ENCODE measurements at regions not wholly inside any gene's neighbourhood (a gene's known extent, or its start where the extent isn't known, plus 50 kb on each side); places are given as distances from the start of the nearest gene placed in this dataset.

DNA sequence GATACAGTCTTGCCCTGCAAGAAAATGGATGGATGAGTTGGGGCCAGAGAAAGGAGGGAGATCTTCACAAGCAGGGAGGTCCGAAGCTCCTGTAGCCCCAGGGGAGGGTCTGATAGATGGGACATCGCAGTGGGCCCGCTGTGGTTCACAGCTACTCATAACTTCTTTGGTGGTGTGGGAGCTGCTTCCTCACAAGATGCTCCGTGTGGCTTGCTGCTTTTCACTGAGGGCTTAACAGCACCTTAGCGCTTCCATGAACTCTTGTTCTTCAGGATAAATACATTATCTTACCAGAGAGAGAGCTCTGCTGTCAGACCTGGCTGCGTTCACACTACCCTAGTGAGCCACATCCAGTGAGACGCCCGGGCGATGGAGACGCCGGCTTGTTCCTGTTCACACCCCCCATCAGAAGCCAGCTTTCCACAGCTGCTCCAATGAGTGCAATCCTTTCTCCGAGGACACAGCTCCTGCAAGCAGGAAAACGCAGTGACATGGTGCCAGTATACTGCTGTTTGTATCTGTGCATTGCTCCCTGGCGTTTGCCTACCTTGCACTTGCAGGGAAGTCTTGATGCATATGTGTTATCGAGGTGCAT is 599.8 kb downstream of the AJAP1 start:
- no peak for DNase-seq

DNA sequence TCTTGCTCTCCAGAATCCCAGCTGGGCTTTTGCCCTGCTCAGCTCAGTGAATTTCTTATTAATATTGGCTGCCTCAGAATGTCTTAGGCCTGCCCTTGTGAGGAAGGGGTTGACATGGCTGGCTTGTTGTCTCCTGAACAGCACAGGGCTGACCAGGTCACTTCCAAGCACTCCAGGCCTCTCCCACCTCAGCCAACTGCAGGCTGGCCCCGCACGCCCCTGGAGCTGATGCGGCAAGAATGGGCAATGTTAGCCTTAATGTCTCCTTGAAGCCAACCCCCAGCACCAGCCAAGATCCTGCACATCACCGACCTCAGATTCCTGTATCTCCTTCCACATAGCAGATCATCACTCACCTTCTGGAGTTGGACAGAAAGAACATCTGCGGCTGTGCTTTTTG is 598.6 kb downstream of the AJAP1 start:
- DNase-seq, result no peak

DNA sequence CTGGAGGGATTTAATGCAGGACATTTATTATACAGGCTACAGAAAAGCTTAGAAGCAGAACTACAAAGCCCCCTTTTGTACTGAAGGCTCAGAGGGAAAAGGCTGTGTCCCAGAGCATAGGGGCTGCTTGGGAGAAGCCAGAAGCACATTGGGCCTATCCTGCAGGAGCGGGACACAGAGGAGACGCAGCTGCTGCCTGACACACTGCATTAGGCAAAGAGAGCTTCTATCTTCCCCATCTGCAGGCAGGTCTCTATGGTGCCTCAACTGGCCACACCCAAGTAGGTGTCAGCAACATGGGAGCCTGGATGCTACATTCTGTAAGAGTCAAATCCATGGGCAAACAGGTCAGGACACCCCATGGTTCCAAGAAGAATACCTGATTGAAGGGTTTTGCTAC is 595.9 kb downstream of the AJAP1 start:
- no peak for DNase-seq

GRCh38 chr1:5245348-5245747 is 590.9 kb downstream of the AJAP1 start:
- DNase-seq, result no peak

- DNase-seq, result no peak
Measured at GRCh38 chr1:5244631-5245285, 590.3 kb downstream of the AJAP1 start.

GRCh38 chr1:5242850-5243249 is 588.4 kb downstream of the AJAP1 start:
- DNase-seq, result no peak

GRCh38 chr1:5239911-5240310 is 585.5 kb downstream of the AJAP1 start:
- DNase-seq, result no peak

GRCh38 chr1:5238351-5239130 is 584.1 kb downstream of the AJAP1 start:
- DNase-seq, result no peak

GRCh38 chr1:5235355-5235899 is 581.0 kb downstream of the AJAP1 start:
- DNase-seq, result no peak

DNA sequence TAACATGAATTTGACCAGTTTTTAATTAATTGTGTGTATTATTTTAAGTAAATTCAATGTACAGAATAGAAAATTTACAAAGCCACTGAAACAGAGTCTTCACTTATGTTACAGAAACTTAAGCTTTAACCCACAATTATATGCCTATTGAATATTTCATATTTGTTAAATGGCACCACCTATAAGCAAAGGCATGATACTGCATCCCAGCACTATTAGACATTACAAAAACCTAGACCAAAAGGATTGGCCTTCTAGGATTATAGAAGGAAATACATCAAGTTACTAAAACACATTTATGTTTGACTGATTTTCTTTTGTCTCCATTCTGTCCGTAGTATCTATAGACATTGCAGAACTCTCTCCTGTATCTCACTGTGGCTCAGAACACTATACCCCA is 578.1 kb downstream of the AJAP1 start:
- no peak for DNase-seq

GRCh38 chr1:5231541-5232315 is 577.3 kb downstream of the AJAP1 start:
- no peak for DNase-seq

- DNase-seq, result no peak
Measured at GRCh38 chr1:5227114-5227513, 572.7 kb downstream of the AJAP1 start.

DNA sequence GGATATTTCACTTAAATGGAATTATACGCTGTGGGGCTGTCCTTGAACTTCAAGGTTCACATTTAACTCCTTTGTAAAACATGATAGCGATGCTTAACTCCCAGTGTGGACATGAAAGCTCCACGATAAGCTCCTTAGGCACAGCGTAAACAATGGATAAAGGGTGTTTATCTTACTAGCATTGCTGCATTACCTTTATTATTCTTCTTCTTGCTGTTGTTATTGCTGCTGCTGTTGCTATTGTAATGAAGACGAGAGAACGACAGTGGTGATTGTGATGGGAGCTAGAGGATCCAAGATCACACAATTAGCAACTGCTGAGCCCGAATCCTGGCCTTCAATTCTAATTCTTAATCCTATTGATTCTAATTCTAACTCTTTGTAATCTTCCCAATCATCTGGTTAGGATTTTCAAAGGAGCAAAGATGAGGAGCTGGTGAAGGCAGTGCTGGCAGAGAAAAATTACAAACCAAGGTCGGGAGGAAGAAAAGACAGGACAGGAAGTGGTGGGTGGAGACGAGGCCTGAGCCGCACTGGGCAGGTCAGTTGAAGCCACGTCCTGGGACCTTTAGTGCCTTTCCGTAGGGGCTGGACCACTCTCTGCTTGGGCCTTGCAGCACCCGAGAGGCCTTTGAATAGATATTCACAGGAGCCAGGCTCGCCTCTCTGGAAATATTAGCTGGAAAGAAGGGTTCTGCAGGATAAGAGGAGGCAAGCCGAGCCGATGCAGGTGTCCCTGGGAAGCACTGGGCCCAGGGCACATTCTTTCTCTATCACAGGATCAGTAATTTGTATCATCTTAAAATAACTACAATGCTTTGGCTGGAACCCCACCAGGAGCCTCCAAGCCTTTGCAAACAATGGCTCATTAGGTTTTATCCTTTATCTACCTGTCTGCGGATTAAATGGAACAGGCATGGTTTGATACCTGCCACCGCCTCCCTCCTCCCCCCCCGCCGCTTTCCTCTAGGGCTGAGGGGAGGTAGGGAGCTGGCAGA is 571.6 kb downstream of the AJAP1 start:
- no peak for DNase-seq

- no peak for DNase-seq
Measured at GRCh38 chr1:5223206-5223605, 568.8 kb downstream of the AJAP1 start.

GRCh38 chr1:5222626-5223025 is 568.2 kb downstream of the AJAP1 start:
- no peak for DNase-seq

GRCh38 chr1:5221451-5221850 is 567.0 kb downstream of the AJAP1 start:
- no peak for DNase-seq

DNA sequence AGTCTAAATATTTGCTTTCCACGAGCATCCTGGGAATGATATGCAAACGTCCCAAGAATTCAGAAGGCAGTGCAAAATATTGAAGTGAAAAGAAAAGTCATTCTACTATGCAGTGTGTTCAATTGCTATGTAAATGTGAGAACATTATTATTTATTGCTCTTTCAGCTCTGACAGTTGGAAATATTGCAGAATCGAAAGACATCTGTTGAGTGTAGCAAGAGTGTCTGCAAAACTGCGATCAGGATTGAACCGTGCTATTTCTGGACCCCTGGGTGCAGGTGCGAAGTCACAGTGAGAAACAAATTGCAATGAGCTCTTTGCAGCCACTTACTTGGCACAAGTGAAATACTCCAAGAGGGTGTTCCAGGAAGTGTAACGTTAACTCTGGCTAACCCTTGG is 566.4 kb downstream of the AJAP1 start:
- DNase-seq, result no peak

DNA sequence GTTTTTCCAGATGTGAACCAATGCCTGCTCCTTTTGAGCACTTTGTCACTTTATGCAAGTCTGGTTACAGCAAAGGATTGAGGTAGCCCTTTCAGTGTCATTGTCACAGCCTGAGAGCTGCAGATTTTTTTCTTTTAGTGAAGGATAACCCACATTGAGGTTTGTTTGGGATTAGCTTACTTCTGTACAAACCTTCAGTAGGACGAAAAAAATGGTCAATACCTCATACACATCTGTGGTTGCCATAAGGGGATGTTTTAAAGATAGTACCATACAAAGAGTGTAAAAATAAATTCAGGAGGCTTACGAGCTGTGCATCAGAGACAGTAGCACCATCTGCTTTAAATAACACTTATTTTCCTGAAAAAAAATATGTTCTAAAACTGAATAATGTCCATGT is 566.0 kb downstream of the AJAP1 start:
- no peak for DNase-seq

- no peak for DNase-seq
Measured at GRCh38 chr1:5200006-5200405, 545.6 kb downstream of the AJAP1 start.

DNA sequence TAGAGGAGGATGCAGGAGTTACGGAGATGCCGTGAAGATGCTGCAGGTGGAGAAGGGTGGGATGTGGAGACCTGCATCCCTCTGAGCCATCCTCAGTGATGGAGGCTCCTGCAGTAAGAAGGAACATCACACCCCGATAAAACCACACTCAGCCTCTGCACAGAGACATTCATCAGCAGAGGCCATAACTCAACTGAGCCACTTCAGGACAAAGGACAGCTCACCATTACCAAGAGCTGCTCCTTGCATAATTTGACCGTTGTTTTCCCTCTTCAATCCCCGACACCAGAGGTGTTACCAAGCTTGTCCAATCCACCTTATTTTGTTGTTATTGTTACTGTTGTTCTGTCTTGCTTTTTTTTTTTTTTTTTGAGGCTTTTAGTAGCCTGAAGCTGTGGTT is 543.9 kb downstream of the AJAP1 start:
- DNase-seq, result no peak

GRCh38 chr1:5191470-5191869 is 537.1 kb downstream of the AJAP1 start:
- DNase-seq, result no peak

DNA sequence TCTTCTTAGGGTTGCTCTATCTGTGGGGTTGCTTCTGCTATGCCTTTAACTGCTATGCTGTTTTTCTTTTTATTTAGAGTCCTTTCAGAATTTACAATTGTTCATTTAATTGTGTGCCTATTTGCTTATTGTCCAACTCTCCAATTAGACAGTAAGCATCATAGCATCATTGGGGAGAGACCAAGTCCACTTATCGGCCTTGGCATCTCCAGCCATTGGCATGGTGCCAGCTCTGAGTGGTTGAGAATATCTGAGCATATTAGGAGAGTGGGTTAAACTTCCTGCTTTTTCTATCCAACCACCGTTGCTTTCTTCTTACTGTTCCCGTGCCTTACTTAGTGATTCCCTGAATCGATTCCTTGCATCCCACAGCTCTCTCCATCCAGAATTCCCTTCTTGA is 535.0 kb downstream of the AJAP1 start:
- DNase-seq, result no peak

Data from hematopoietic multipotent progenitor cell treated with erythropoietin and hydrocortisone succinate and interleukin-3 and kit ligand, for 4 days (in vitro differentiated cells).